Spleen (tissue), 11 donors: ENCODE measurements at regions not wholly inside any gene's neighbourhood (a gene's known extent, or its start where the extent isn't known, plus 50 kb on each side); places are given as distances from the start of the nearest gene placed in this dataset.
"Not testable (repeated sequence)": the region's sequence is repeated elsewhere in the genome, so short reads cannot be mapped to it uniquely, and the experiment has no call there.

ENCODE experiments used
- DNase-seq: peaks from one replicate; pipeline ENCODE4 v3.0.0-alpha.2; 2020
- H3K27ac ChIP-seq, 8 donors: fragments of 200-600 bp; sonication (generic) in 7 of 8; 1 replicate in 4 of 8; 2 replicates in 4 of 8; pipeline versions ENCODE4 v1.5.0 to v1.8.0; 2016 to 2021; ENCODE audit warnings: inconsistent platforms in 4 of 8, mild to moderate bottlenecking in 4 of 8, moderate library complexity in 1 of 8
- H3K27me3 ChIP-seq, 7 donors: fragments of 200-600 bp; sonication (generic) in 6 of 7; replicated peaks in 1 of 7; 1 replicate in 4 of 7; 2 replicates in 3 of 7; pipeline versions ENCODE4 v1.5.0 to v1.8.0; 2016 to 2021; ENCODE audit warnings: inconsistent platforms in 3 of 7, mild to moderate bottlenecking in 1 of 7
- H3K36me3 ChIP-seq, 6 donors: fragments of 200-600 bp; sonication (generic) in 5 of 6; 1 replicate in 4 of 6; 2 replicates in 2 of 6; pipeline versions ENCODE4 v1.5.0 to v1.8.0; 2016 to 2021; ENCODE audit warnings: inconsistent platforms in 2 of 6
- H3K4me1 ChIP-seq, 6 donors: fragments of 200-600 bp; sonication (generic) in 5 of 6; 1 replicate in 3 of 6; 2 replicates in 3 of 6; pipeline versions ENCODE4 v1.5.0 to v1.8.0; 2016 to 2021; ENCODE audit warnings: inconsistent platforms in 3 of 6
- H3K4me3 ChIP-seq, 8 donors: fragments of 200-600 bp; sonication (generic) in 7 of 8; 1 replicate in 4 of 8; 2 replicates in 4 of 8; pipeline versions ENCODE4 v1.5.0 to v1.8.0; 2016 to 2021; ENCODE audit warnings: inconsistent platforms in 4 of 8, mild to moderate bottlenecking in 4 of 8, moderate library complexity in 2 of 8
- H3K9me3 ChIP-seq, 8 donors: fragments of 200-600 bp; sonication (generic) in 7 of 8; 1 replicate in 4 of 8; 2 replicates in 4 of 8; pipeline versions ENCODE4 v1.5.0 to v1.8.0; 2016 to 2021; ENCODE audit warnings: inconsistent platforms in 4 of 8
- CTCF ChIP-seq, 11 experiments: fragments of 200-600 bp in 7 of 11; fragments of 450-650 bp in 4 of 11; sonication (generic) in 4 of 11; IDR thresholded peaks in 8 of 11; conservative IDR thresholded peaks in 3 of 11; 1 replicate in 7 of 11; 2 replicates in 4 of 11; pipeline versions ENCODE4 v1.4.0 to v1.8.0; 2016 to 2021; ENCODE audit warnings: antibody characterized with exemption in 11 of 11, inconsistent platforms in 4 of 11, mild to moderate bottlenecking in 1 of 11
- POLR2A ChIP-seq, 3 donors: fragments of 450-650 bp; IDR thresholded peaks; one replicate each; pipeline ENCODE4 v1.5.1; 2017; ENCODE audit warnings: antibody characterized with exemption in 3 of 3, mild to moderate bottlenecking in 1 of 3
- POLR2AphosphoS5 ChIP-seq, 3 donors: sonication (generic); formaldehyde crosslinking; IDR thresholded peaks; one replicate each; pipeline ENCODE4 v1.5.1; 2017; ENCODE audit warnings: antibody characterized with exemption in 3 of 3
- WGBS, 5 donors: extraction: QIAGEN DNeasy Blood & Tissue Kit in 3 of 5; methylation state at CpG; one replicate each; pipeline versions ENCODE4 v1.1.5 to v1.1.7; 2013 to 2018; 5-methylcytosine and 5-hydroxymethylcytosine counted together
- intact Hi-C: fragments of 100-400 bp; cut with DNase I; formaldehyde crosslinking; loops from one replicate; pipeline ENCODE4 v1.15.0; 2023; ENCODE audit warnings: low total_unique reads
- donor health status: healthy with polysubstance abuse.
- donor health status: DM: no; HTN: no; CAD: no; lungs with moderate emphysema.
- donor health status: DM: no; HTN: no; CAD: no.
- donor health status: Bipolar disorder and iron deficiency.
- donor health status: healthy.
- donor health status: DM: no; HTN: no; CAD: no.
- donor health status: DM: yes; HTN: yes; CAD: no.

GRCh38 chr12:131573631-131574394, 137.1 kb upstream of the SFSWAP start:
- Histone ChIP-seq H3K4me1 (no peaks in the 10 kb centered on the region), H3K36me3 (no peaks in the 10 kb centered on the region), H3K27me3 (peaks cover 0 to 75% (median 0%) of the 10 kb centered on the region in 7 donors), H3K4me3 (no peak overlapping the region), H3K27ac (no peak overlapping the region), H3K9me3 (no peaks in the 10 kb centered on the region)
- 71 to 78% (median 78%) methylated on average over 24 to 26 of the region's 26 CpGs for WGBS, 5 donors
- no peak for DNase-seq
- intact Hi-C loops: no loop called here
- TF ChIP-seq POLR2A (IDR thresholded peaks at IDR 0.05) (no peak), CTCF (IDR thresholded peaks at IDR 0.05 in 8 of 11, conservative IDR thresholded peaks at IDR 0.05 in 3 of 11) (no peak), POLR2AphosphoS5 (IDR thresholded peaks at IDR 0.05) (no peak)

- Histone ChIP-seq H3K27me3 (peaks cover 0 to 75% (median 0%) of the 10 kb centered on the region in 7 donors), H3K27ac (no peak overlapping the region), H3K9me3 (no peaks in the 10 kb centered on the region), H3K4me3 (no peak overlapping the region), H3K36me3 (no peaks in the 10 kb centered on the region), H3K4me1 (no peaks in the 10 kb centered on the region)
- TF ChIP-seq POLR2AphosphoS5 (IDR thresholded peaks at IDR 0.05) (no peak), CTCF (IDR thresholded peaks at IDR 0.05 in 8 of 11, conservative IDR thresholded peaks at IDR 0.05 in 3 of 11) (no peak), POLR2A (IDR thresholded peaks at IDR 0.05) (no peak)
- intact Hi-C loops: no loop called here
- 53 to 68% (median 61%) methylated on average over 8 to 10 of the region's 10 CpGs for WGBS, 5 donors
- DNase-seq: no peak
Observed at GRCh38 chr12:131574395-131574771, 136.5 kb upstream of the SFSWAP start.

GRCh38 chr12:131575371-131575770, 135.5 kb upstream of the SFSWAP start:
- Histone ChIP-seq H3K9me3 (no peaks in the 10 kb centered on the region), H3K27ac (no peak overlapping the region), H3K27me3 (peaks cover 0 to 66% (median 0%) of the 10 kb centered on the region in 7 donors), H3K4me3 (no peak overlapping the region), H3K4me1 (no peaks in the 10 kb centered on the region), H3K36me3 (no peaks in the 10 kb centered on the region)
- intact Hi-C loops: no loop called here
- 73 to 98% (median 94%) methylated on average over 4 of the region's 4 CpGs for WGBS, 5 donors
- no peak for TF ChIP-seq POLR2AphosphoS5 (IDR thresholded peaks at IDR 0.05)
- TF ChIP-seq CTCF (IDR thresholded peaks at IDR 0.05 in 8 of 11, conservative IDR thresholded peaks at IDR 0.05 in 3 of 11): no peak
- no peak for TF ChIP-seq POLR2A (IDR thresholded peaks at IDR 0.05)
- no peak for DNase-seq

- H3K27ac ChIP-seq, H3K4me1 ChIP-seq, H3K36me3 ChIP-seq, intact Hi-C loops, H3K9me3 ChIP-seq, H3K4me3 ChIP-seq, DNase-seq: not testable (repeated sequence)
- H3K27me3 ChIP-seq: peaks cover 0 to 53% (median 0%) of the 10 kb centered on the region in 7 donors
- 77 to 96% (median 84%) methylated on average over 10 to 13 of the region's 17 CpGs for WGBS, 5 donors
Observed at GRCh38 chr12:131576734-131577133, 134.2 kb upstream of the SFSWAP start.
